LoVo (cell line): ENCODE measurements at regions not wholly inside any gene's neighbourhood (a gene's known extent, or its start where the extent isn't known, plus 50 kb on each side); places are given as distances from the start of the nearest gene placed in this dataset.

Source experiments
- DNase-seq: peaks from one replicate; pipeline ENCODE4 v3.0.0-alpha.2; 2016; ENCODE audit warnings: low spot score

GRCh38 chr2:133718688-133719201, 150.5 kb upstream of the NCKAP5 start:
- no peak for DNase-seq

DNA sequence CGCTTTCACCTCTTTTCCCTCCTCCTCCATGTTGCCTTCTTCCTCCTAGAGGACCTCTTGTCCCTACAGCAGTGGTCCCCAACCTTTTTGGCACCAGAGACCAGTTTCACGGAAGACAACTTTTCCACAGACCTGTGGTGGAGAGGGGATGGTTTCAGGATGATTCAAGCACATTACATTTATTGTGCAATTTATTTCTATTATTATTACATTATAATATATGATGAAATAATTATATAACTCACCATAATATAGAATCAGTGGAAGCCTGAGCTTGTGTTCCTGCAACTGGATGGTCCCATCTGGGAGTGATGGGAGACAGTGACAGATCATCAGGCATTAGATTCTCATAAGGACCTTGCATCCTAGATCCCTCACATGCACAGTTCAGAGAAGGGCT, 152.2 kb upstream of the NCKAP5 start:
- DNase-seq = no peak

DNA sequence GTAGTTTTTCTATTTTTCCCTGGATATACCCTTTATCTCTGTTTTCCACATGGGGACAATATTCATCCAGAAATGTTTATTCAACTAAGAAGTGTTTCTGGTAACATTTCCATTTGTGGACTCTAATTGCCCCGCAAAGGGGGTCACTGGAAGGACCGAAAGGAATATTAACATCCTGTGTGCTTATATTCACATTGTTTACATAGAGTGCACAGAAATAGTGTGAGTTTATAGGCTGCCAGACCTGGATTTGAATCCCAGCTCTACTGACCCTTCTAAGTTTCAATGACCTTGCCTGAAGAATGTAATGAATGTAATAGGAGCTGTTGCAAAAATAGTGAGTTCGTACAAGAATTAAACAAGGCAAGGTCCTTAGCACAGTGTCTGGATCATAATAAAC, 152.9 kb upstream of the NCKAP5 start:
- no peak for DNase-seq

- no peak for DNase-seq
Measured at GRCh38 chr2:133723133-133723532, 154.9 kb upstream of the NCKAP5 start.

DNA sequence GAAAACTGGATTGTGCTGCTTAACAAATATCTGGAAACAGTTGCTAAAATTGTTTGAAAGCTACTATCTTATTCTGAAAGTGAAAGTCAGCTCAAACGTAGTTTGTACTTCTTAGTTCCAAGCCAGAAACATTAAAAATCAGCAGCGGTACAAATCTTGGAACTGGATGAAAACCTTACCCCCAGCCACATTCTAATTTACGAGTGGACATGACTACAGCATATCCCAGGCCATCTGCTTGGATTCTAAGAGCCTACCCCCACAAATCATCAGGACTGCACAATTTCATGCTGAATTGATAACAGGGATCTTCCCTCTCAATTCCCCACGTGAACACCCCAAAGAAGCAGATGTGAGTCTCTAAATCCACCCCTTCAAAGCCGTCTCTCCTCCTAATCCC, 158.7 kb upstream of the NCKAP5 start:
- no peak for DNase-seq

DNA sequence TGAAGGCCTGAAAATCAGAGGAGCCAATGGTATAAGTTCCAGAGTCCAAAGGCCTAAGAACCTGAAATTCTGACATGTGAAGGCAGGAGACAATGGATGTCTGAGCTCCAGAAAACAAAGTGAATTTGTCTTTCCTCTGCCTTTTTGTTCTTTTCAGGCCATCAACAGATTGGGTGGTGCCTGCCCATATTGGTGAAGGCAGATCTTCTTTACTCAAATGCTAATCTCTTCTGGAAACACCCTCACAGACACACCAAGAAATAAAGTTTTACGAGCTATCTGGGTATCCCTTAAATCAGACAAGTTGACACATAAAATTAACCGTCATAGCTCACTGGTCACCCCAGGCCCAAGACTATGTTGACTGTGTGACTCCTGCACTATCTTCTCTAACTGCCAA, 163.8 kb upstream of the NCKAP5 start:
- no peak for DNase-seq

- DNase-seq = no peak
Measured at GRCh38 chr2:133732982-133733900, 165.0 kb upstream of the NCKAP5 start.

DNA sequence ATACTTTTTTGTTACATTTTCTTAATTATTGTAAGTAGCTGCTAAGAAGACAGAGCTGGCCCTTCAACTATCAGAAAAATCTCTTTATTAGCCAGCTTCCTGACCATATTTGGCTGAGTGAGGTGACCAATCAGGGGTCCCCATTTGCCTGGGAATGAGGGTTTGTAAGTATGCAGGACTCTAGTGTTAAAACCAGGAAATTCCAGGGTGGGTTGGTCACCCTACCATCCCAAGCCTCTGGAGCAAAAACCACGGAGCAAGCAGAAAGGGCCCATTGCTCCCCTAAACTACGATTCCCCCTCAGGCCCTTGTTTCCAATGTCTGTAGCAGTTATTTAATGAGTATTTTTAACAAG, 165.6 kb upstream of the NCKAP5 start:
- no peak for DNase-seq

DNA sequence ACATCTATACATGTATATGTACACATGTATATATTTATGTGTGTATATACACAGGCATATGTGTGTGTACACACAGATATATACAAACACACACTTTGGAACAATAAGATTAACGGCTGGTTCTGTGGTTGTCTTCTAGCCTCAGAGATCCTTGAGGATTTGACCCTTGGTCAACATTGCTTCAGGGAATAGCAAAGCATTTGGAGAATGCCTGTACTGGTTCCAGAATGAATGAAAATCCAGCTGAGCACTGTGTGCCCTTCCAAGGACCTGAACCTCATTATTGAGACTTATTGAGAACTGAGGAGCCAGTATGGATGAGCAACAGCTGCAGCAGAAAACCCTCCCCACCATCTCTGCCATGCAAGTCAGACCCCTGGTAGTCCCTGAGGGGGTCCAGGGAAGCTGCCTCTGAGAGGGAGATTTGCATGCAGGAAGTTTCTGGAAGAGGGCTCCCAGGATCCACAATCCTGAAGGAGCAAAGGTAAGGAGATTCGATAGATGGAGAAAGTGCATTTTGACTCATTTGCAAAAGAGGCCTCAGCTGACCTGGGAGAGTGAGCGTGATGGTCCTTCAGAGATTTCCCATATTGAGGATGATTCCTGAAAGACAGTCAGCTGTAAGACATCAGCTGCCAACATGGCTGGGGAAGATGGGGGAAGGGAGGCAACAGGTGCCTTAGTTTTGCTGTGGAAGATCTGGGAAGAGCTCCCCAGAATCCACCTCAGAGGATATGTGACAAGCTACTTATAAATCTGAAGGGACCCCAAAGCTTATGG, 166.6 kb upstream of the NCKAP5 start:
- no peak for DNase-seq

GRCh38 chr2:133736674-133737073, 168.4 kb upstream of the NCKAP5 start:
- DNase-seq = no peak

GRCh38 chr2:133737242-133737993, 169.2 kb upstream of the NCKAP5 start:
- DNase-seq = no peak

GRCh38 chr2:133739039-133739438, 170.8 kb upstream of the NCKAP5 start:
- no peak for DNase-seq

DNA sequence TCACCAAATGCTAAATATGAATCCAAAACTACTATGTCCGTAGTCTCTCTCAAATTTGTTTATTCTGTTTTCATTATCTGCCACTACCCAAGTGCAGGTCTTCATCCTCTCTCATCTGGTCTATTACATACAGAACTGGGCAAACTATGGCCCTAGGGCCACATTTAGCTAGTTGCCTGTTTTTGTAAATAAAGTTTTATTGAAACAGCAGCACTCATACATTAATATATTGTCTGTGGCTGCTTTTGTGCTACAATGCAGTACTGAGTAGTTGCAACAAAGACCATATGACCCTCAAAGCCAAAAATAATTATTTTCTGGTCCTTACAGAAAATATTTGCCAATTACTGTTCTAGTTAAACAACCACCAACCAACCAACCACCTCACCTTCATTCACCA, 172.2 kb upstream of the NCKAP5 start:
- no peak for DNase-seq

DNA sequence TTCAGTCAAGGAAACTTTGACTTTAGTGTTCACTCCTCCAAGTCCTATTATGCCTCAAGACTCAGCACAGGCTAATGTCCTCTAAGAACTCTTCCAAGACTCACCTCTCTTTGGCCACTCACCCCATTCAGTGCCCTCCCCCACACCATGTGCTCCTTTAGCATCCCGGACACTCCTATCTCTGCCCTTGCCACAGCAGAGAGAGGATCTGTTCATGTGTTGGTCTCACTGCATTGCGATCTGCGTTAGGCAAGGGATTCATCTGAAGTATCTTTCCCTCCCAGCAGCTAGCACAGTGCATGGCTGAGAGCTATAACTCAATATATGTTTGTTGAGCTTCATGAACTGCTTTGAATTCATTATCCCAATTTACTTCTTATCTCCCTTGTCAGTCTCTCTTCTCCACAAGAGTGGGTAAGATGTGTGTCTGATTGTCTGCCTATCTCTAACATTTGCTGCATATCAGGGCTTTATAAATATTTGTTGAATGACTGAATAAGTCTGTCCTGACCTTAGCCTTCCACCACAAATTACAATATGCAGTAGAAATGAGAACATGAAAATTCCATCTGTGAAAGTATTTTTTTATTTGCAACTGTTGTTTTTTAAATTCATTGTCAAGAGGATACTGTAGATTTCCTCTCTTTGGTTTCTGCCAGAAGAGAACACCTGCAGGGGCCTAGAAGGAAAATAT, 179.9 kb upstream of the NCKAP5 start:
- no peak for DNase-seq

- no peak for DNase-seq
Measured at GRCh38 chr2:133753665-133754064, 185.4 kb upstream of the NCKAP5 start.

DNA sequence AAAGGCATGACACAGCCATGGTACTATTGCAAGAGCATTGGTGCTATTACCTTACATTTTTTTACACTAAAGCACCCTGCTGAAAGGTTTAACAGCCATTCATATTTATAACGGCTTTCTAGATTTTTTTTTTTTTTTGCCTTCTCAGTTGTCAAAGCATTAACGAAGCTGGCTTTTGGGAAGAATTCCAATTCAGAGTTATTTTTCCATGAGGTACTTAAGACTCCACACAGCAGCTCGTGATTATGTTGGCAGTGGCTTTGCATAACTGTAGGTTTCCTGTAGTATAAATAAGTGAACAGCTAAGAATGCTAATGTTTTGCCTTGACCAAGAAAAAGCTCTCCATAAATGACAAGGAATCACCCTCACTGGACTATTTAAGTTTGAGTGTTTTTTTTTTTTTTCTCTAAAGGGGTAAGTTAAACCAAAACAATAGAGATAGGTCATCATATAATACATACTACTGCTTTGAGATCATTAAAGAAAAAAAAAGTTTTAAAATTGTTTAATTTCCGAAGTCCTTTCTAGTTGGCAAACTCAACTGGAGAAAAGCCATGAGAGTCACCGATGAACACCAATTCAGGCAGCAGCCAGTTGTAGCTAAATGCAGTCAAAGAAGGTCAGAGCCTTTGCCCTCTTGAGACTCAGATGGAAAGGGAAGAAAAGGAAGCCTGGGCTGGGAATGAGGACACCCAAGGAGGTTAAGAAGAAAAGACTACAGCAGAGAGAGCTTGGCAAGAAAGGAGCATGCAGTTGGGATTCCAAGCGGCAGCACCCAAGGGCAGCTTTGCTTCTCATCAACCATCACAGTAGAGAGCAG, 187.4 kb upstream of the NCKAP5 start:
- no peak for DNase-seq

DNA sequence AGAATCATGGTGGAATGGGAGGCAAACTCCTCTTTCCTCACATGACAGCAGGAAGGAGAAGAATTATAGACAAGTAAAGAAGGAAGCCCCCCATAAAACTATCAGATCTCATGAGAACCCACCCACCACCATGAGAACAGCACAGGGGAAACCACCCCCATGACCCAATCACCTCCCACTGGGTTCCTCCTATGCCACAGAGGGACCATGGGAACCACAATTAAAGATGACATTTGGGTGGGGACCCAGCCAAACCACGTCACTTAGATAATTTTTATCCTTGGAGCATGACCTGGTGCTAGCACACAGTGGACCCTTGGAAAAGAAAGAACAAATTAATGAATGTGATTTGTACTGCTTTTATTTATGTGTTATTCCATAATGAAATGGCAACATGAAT, 188.6 kb upstream of the NCKAP5 start:
- DNase-seq = no peak

DNA sequence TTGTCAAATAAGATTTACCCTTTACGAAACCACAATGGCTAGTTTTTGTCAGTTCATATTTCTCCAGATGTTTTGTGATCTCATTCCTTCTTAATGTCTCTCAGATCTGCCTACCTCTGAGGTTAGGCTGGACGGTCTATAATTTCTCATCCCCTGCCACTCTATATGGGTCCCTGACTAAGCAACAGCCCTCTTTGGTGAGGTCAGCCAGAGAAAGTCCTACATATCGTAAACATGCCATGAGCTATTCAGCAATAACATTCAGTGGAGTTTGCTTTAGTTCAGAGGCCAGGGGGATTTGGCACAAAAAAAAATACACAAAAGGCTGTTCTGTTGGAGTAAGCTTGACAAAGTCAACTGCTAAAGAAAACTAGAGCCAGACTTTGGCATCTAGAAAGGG, 192.1 kb upstream of the NCKAP5 start:
- DNase-seq = no peak

DNA sequence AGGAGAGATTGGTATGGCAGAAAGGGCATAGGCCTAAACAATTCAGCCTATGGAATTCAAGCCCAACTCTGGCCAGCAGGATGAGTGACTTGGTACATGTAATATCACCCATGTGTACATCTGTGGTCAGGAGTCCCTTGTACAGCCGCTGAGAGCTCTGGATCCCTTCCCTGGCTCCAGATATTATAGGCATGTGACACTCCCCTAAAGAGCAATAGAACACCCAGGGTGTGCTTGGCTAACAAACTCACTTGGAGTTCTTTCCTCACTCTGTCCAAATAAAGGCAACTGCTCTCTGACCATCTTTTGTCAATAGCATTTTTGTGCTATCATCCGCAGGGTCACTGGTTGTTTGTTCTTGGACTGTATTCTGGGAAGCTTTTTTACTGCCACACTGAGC, 197.4 kb upstream of the NCKAP5 start:
- DNase-seq = no peak

DNA sequence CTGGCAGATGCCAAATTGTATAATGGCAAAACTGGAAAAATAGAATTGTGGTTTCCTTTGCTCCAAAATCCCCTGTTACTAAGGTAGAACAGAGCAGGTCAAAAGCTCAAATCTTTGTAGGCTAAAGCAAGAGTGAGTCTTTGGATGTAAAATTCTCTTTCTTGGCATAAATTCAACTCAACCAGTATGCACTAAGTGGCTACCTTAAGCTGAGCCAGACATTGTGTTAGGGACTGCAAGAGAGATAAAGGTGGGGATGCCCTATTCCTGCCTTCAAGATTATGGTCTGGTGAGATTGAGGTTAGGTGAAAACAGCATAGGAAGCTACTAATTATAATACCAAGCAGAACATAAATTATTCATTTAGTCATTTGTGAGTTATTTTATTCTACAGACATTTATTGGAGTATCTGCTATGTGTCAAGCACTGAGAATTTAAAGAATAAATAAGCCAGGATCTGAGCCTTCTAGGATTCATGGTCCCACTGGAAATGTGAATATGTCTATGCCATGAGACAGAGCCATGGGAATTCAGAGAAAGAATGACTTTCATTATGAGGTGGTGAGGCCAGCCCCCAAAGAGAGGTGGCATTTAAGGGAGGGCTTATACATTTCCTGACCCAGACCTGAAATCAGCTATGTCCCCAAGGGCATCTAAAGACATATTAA, 198.0 kb upstream of the NCKAP5 start:
- DNase-seq = no peak
